ENCODE measurements at regions not wholly inside any gene's neighbourhood (a gene's known extent, or its start where the extent isn't known, plus 50 kb on each side); places are given as distances from the start of the nearest gene placed in this dataset.

DNA sequence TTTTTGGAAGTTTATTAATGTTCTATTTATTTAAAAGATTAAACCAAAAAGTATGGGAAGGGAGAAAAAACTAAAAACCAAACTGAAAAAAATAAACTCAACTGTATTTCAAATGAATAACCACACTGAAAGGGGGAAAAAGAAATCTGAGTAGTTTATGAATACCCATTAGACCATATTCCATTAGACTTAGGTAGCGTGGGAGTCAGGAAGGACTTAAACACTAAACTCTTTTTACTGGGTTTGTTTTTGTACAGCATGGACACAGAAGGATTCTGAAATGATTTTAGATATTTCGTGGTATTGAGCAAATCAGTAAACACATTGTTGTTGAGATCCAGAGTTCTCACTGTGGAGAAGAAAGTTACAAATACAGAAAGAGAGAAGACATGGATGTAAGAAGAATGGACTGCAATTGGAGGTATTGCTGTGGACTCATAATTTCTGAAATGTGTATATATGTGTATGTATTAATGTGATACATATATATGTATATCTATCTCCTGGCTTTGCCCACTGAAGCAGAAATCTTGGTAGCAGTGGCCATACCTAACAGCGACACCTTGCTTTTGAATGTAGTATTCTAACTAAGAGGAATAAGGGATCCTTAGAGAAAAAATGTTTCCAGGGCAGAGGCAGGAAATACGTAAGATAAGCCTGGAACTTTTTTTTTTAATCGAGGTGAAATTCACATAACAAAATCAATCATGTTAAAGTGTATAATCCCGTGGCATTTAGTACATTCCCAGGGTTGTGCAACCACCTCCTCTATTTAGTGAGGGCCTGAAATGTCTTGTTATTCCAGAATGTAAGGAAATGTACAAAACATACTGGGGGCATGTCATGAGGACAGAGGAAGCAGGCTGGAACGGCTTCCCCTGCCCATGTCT, 228.8 kb downstream of the SMARCA2 start:
- Histone ChIP-seq H3K4me3 (ENCODE audit: low read length in 2 of 2) (no peak overlapping the region), H3K27ac (ENCODE audit: low read depth in 2 of 2, low read length in 2 of 2) (no peak overlapping the region), H3K9me3 (ENCODE audit: control insufficient read depth in 2 of 2, low read length in 2 of 2) (no peaks in the 10 kb centered on the region), H3K27me3 (ENCODE audit: control insufficient read depth in 2 of 2, insufficient read depth in 2 of 2, low read length in 2 of 2) (no peaks in the 10 kb centered on the region), H3K4me1 (ENCODE audit: control insufficient read depth in 2 of 2, insufficient read depth in 2 of 2, low read length in 2 of 2) (peaks cover 11 to 12% of the 10 kb centered on the region in 2 donors), H3K36me3 (ENCODE audit: control insufficient read depth in 2 of 2, insufficient read depth in 2 of 2, low read length in 2 of 2) (no peaks in the 10 kb centered on the region), H3K9ac (ENCODE audit: low read depth in 1 of 2, low read length in 2 of 2) (no peak overlapping the region)

DNA sequence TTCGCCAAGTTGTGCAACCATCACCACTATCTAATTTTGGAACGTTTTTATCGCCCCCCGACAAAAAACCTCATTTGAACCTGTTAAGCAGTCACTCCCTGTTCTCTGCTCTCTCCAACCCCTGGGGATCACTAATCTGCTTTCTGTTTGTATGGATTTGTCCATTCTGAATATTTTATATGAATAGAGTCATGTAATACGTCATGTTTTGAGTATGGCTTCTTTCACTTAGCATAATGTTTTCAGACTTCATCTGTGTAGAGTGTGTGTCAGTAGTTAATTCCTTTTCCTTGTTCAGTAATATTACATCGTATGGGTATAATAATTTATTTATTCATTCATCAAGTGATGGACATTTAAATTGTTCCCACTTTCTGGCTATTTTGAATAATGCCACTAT, 232.2 kb downstream of the SMARCA2 start:
- Histone ChIP-seq H3K36me3 (ENCODE audit: control insufficient read depth in 2 of 2, insufficient read depth in 2 of 2, low read length in 2 of 2) (no peaks in the 10 kb centered on the region), H3K27me3 (ENCODE audit: control insufficient read depth in 2 of 2, insufficient read depth in 2 of 2, low read length in 2 of 2) (peaks cover 0 to 3% of the 10 kb centered on the region in 2 donors), H3K9ac (ENCODE audit: low read depth in 1 of 2, low read length in 2 of 2) (no peak overlapping the region), H3K4me3 (ENCODE audit: low read length in 2 of 2) (no peak overlapping the region), H3K9me3 (ENCODE audit: control insufficient read depth in 2 of 2, low read length in 2 of 2) (no peaks in the 10 kb centered on the region), H3K4me1 (ENCODE audit: control insufficient read depth in 2 of 2, insufficient read depth in 2 of 2, low read length in 2 of 2) (peaks cover 5 to 8% of the 10 kb centered on the region in 2 donors), H3K27ac (ENCODE audit: low read depth in 2 of 2, low read length in 2 of 2) (no peak overlapping the region)

DNA sequence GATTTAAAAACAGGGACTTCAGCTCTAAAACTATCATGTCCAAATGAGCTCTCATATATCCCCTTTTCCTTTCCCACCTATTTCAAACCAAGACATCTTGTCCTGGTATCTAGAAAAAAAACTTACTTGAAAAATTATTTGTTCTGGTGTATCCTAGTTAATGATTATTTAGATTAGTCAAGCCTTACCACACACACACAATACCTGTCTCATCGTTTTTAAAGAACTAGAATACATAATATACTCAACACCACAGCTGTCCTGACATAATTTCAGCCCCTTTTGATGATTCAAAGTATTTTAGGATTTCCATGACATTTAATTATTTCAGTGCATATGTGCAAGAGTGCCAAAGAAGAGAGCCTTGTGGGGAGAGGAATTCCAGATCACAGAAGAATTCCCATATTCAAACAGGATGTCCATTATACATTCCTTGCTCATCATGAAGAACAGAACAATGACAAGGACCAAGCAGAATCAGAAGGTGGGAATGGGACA, 233.7 kb downstream of the SMARCA2 start:
- H3K9me3 ChIP-seq (ENCODE audit: control insufficient read depth in 2 of 2, low read length in 2 of 2), result no peaks in the 10 kb centered on the region
- H3K27me3 ChIP-seq (ENCODE audit: control insufficient read depth in 2 of 2, insufficient read depth in 2 of 2, low read length in 2 of 2), result peaks cover 0 to 3% of the 10 kb centered on the region in 2 donors
- no peak overlapping the region for H3K27ac ChIP-seq (ENCODE audit: low read depth in 2 of 2, low read length in 2 of 2)
- no peaks in the 10 kb centered on the region for H3K4me1 ChIP-seq (ENCODE audit: control insufficient read depth in 2 of 2, insufficient read depth in 2 of 2, low read length in 2 of 2)
- H3K4me3 ChIP-seq (ENCODE audit: low read length in 2 of 2), result no peak overlapping the region
- H3K9ac ChIP-seq (ENCODE audit: low read depth in 1 of 2, low read length in 2 of 2), result no peak overlapping the region
- H3K36me3 ChIP-seq (ENCODE audit: control insufficient read depth in 2 of 2, insufficient read depth in 2 of 2, low read length in 2 of 2), result no peaks in the 10 kb centered on the region

DNA sequence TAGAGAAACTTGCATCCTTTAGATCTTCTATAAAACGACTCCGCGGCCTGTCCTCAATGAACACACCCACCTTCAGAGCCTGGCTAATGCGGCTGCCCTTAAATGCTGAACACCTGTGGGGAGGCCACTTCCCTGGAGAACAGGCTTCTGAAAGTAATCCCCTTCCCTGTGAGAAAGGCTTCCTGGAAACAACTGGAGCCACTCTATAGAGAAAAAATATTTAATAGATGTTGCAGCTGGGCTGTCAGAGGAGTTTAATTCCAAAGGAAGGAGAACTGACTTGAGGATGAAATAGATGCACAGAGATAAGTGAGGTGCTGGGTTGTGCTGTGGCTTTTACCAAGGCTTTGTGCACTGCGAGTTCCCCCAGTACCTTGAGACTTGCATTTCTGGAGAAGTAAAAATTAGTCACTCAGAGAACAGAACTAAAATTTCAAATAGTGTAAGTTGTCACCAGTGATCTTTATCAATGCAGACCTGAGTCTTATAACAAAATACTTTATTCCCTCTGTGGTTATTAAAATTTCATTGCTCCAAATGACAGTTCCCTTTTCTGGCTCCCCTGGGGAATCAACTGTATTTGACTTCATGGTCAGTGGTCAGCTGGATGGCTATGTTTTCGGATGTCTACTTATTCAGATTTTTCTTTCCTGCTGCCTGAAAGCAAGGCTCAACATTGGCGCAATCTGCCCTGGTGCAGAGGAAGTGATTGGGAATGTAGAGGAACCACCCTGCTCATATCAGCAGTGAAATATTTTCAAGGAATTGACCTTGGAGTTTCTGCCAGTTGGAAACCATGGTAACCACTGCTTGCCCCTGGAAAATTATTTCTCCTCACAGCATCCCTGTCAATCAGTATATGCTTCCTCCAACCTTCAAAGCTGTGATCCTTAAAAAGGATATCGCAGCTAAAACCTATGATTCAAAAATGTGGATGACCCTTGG, 238.8 kb downstream of the SMARCA2 start:
- H3K4me1 ChIP-seq (ENCODE audit: control insufficient read depth in 2 of 2, insufficient read depth in 2 of 2, low read length in 2 of 2), result no peaks in the 10 kb centered on the region
- no peak overlapping the region for H3K4me3 ChIP-seq (ENCODE audit: low read length in 2 of 2)
- H3K9ac ChIP-seq (ENCODE audit: low read depth in 1 of 2, low read length in 2 of 2), result no peak overlapping the region
- H3K27ac ChIP-seq (ENCODE audit: low read depth in 2 of 2, low read length in 2 of 2), result no peak overlapping the region
- H3K9me3 ChIP-seq (ENCODE audit: control insufficient read depth in 2 of 2, low read length in 2 of 2), result no peaks in the 10 kb centered on the region
- peaks cover 0 to 3% of the 10 kb centered on the region in 2 donors for H3K27me3 ChIP-seq (ENCODE audit: control insufficient read depth in 2 of 2, insufficient read depth in 2 of 2, low read length in 2 of 2)
- H3K36me3 ChIP-seq (ENCODE audit: control insufficient read depth in 2 of 2, insufficient read depth in 2 of 2, low read length in 2 of 2), result no peaks in the 10 kb centered on the region

DNA sequence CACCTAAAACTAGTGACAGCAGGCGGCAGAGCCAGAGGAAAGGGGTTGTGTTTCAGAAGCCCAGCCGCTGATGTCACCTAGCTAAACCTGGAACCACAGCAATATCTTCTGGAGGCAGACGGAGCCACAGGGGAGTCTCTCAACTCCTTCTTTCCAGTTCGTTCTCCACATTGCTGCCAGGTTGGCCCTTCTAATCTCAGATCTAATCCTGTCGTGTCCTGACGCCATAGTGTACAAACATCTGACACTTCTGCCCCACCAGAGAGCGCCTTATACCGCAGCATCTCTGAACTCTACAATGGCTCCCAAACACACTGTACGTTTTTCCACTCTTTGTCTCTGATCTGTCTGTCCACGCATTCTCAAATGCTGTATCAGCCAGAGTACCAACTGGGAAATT, 240.0 kb downstream of the SMARCA2 start:
- H3K27ac ChIP-seq (ENCODE audit: low read depth in 2 of 2, low read length in 2 of 2), result no peak overlapping the region
- no peaks in the 10 kb centered on the region for H3K4me1 ChIP-seq (ENCODE audit: control insufficient read depth in 2 of 2, insufficient read depth in 2 of 2, low read length in 2 of 2)
- no peak overlapping the region for H3K9ac ChIP-seq (ENCODE audit: low read depth in 1 of 2, low read length in 2 of 2)
- H3K27me3 ChIP-seq (ENCODE audit: control insufficient read depth in 2 of 2, insufficient read depth in 2 of 2, low read length in 2 of 2), result peaks cover 0 to 3% of the 10 kb centered on the region in 2 donors
- no peaks in the 10 kb centered on the region for H3K36me3 ChIP-seq (ENCODE audit: control insufficient read depth in 2 of 2, insufficient read depth in 2 of 2, low read length in 2 of 2)
- no peaks in the 10 kb centered on the region for H3K9me3 ChIP-seq (ENCODE audit: control insufficient read depth in 2 of 2, low read length in 2 of 2)
- H3K4me3 ChIP-seq (ENCODE audit: low read length in 2 of 2), result no peak overlapping the region

DNA sequence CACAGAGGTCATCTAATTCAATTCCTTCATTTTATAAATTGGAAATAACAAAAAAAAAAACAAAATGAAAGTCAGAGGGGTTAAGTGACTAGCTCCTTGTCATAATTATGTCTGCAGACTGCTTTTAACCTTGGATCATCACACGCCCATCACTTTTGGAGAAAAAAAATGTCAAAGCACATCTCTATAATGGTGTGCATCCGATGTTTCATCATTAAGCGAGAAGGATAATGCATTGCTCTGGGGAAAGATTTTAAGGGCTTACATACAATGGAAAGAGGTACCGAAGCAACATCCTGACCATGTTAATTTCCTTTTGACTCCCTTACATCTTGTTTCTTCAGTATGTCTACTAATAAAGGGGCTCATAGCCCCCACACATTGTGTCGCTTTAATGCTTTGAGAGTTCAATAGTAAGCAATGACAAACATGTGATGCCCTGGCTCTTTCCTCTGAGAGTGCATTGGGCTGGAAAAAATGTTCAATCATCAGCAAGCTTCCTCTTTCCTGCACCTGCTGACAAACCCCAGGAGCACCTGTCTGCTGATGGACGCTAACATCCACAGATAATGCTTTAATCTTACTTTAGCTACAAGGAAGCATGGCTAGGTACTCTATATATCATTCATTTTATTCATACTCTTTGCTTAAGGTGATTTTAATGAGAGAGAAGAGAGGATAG, 242.2 kb downstream of the SMARCA2 start:
- Histone ChIP-seq H3K4me1 (ENCODE audit: control insufficient read depth in 2 of 2, insufficient read depth in 2 of 2, low read length in 2 of 2) (no peaks in the 10 kb centered on the region), H3K36me3 (ENCODE audit: control insufficient read depth in 2 of 2, insufficient read depth in 2 of 2, low read length in 2 of 2) (no peaks in the 10 kb centered on the region)

DNA sequence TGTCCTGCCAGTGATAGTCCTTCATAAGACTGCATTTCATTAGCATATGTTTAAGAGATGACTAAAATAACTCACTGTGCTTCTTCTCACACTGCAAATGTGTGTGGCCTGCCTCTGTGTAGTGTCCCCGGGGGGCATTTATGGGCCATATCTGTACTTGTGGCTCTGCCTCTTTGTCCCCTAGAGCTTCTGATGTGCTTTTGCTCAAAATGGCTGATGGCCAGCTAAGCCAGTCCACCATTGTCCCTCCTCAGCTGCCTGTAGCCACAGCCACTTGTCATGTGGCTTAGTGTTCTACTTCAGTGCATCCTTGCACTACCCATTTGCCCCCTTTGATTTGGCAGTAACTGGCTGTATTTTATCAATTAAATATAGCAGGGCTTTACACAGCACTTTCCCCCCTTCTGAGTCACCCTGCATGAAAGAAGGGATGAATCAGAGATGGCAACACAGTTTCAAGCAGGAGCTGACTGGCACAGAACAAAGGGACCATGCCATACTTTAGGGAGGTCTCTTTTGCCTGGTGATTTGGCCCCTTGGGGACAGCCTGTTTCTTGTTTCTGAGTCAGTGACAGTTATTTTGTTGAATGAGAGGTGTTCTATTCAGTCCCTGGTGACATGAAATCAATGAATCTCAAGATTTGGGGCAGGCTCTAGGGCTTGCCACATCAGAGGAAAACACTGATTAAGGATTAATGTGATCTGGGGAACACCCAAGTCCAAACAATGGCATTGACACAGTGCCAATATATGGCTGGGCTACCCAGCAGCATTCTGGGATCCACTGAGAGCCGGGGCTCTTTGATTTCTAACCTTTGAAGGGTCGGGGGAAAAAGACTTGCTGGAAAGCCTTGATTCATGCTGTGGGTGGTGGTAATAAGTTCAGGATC, 245.5 kb downstream of the SMARCA2 start:
- H3K36me3 ChIP-seq (ENCODE audit: control insufficient read depth in 2 of 2, insufficient read depth in 2 of 2, low read length in 2 of 2), result no peaks in the 10 kb centered on the region
- H3K27me3 ChIP-seq (ENCODE audit: control insufficient read depth in 2 of 2, insufficient read depth in 2 of 2, low read length in 2 of 2), result no peaks in the 10 kb centered on the region
- H3K4me1 ChIP-seq (ENCODE audit: control insufficient read depth in 2 of 2, insufficient read depth in 2 of 2, low read length in 2 of 2), result no peaks in the 10 kb centered on the region
- no peaks in the 10 kb centered on the region for H3K9me3 ChIP-seq (ENCODE audit: control insufficient read depth in 2 of 2, low read length in 2 of 2)
- H3K9ac ChIP-seq (ENCODE audit: low read depth in 1 of 2, low read length in 2 of 2), result no peak overlapping the region
- H3K4me3 ChIP-seq (ENCODE audit: low read length in 2 of 2), result no peak overlapping the region
- no peak overlapping the region for H3K27ac ChIP-seq (ENCODE audit: low read depth in 2 of 2, low read length in 2 of 2)

More for the DNA sequence above, 242.2 kb downstream of the SMARCA2 start:
- no peaks in the 10 kb centered on the region for H3K27me3 ChIP-seq (ENCODE audit: control insufficient read depth in 2 of 2, insufficient read depth in 2 of 2, low read length in 2 of 2)
- no peak overlapping the region for H3K27ac ChIP-seq (ENCODE audit: low read depth in 2 of 2, low read length in 2 of 2)
- H3K9ac ChIP-seq (ENCODE audit: low read depth in 1 of 2, low read length in 2 of 2), result no peak overlapping the region
- no peak overlapping the region for H3K4me3 ChIP-seq (ENCODE audit: low read length in 2 of 2)
- no peaks in the 10 kb centered on the region for H3K9me3 ChIP-seq (ENCODE audit: control insufficient read depth in 2 of 2, low read length in 2 of 2)

DNA sequence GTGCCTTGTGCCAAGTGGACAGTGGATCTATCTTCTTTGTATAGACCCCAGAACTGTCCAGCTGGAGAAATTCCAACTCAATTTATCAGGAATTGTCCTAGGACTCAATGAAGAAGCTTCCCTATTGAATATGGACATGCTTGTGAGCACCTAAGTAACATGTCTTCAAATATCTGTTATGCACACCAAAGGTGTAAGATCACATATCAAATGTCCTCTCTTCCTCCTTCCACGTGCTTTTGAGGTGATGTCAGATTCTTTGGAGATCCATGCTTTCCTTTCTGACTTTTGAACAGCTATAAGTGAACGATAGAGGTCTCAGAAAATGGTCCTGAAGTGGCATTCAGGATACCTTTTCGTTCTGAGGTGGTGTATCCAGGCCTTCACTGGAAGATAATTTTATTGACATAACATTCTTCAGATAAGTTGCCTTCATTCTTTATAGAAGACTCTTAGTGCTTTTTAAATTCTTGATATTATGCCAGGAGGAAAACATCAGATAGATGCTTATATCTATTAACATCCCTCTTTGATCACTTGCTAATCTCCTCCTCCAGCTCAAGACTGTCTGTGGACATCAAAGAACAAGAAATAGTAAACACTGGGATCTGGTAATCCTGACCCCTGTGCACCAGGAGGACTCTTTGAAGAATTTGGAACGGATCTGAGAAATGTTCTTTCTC, 246.4 kb downstream of the SMARCA2 start:
- H3K4me1 ChIP-seq (ENCODE audit: control insufficient read depth in 2 of 2, insufficient read depth in 2 of 2, low read length in 2 of 2), result no peaks in the 10 kb centered on the region
- no peak overlapping the region for H3K27ac ChIP-seq (ENCODE audit: low read depth in 2 of 2, low read length in 2 of 2)
- no peak overlapping the region for H3K9ac ChIP-seq (ENCODE audit: low read depth in 1 of 2, low read length in 2 of 2)
- H3K4me3 ChIP-seq (ENCODE audit: low read length in 2 of 2), result no peak overlapping the region
- H3K27me3 ChIP-seq (ENCODE audit: control insufficient read depth in 2 of 2, insufficient read depth in 2 of 2, low read length in 2 of 2), result no peaks in the 10 kb centered on the region
- no peaks in the 10 kb centered on the region for H3K9me3 ChIP-seq (ENCODE audit: control insufficient read depth in 2 of 2, low read length in 2 of 2)
- no peaks in the 10 kb centered on the region for H3K36me3 ChIP-seq (ENCODE audit: control insufficient read depth in 2 of 2, insufficient read depth in 2 of 2, low read length in 2 of 2)
